Activated naive CD8-positive, alpha-beta T cell treated with anti-CD3 and anti-CD28 coated beads, Interleukin-2, amount 50 U/mL, for 16 hours (primary cell): ENCODE measurements at regions not wholly inside any gene's neighbourhood (a gene's known extent, or its start where the extent isn't known, plus 50 kb on each side); places are given as distances from the start of the nearest gene placed in this dataset.

Source experiments
- DNase-seq: peaks from one replicate; pipeline ENCODE4 v3.0.0-alpha.2; 2020; ENCODE audit warnings: low read depth, low spot score

GRCh38 chr11:116698080-116698479, 74.7 kb downstream of the BUD13 start:
- no peak for DNase-seq

- no peak for DNase-seq
Observed at GRCh38 chr11:116697639-116698038, 75.1 kb downstream of the BUD13 start.

GRCh38 chr11:116697011-116697410, 75.8 kb downstream of the BUD13 start:
- no peak for DNase-seq

GRCh38 chr11:116696381-116696941, 76.3 kb downstream of the BUD13 start:
- DNase-seq: no peak

GRCh38 chr11:116695657-116696254, 77.0 kb downstream of the BUD13 start:
- DNase-seq: no peak

GRCh38 chr11:116694815-116695590, 77.8 kb downstream of the BUD13 start:
- DNase-seq: no peak

- no peak for DNase-seq
Observed at GRCh38 chr11:116694349-116694725, 78.5 kb downstream of the BUD13 start.

GRCh38 chr11:116693593-116694348, 79.0 kb downstream of the BUD13 start:
- DNase-seq: no peak

GRCh38 chr11:116693102-116693570, 79.7 kb downstream of the BUD13 start:
- no peak for DNase-seq

- no peak for DNase-seq
Observed at GRCh38 chr11:116692318-116693101, 80.3 kb downstream of the BUD13 start.

- peak; percentile 22 for DNase-seq
Observed at GRCh38 chr11:116691771-116692177, 81.0 kb downstream of the BUD13 start.

- no peak for DNase-seq
Observed at GRCh38 chr11:116690611-116691010, 82.2 kb downstream of the BUD13 start.

GRCh38 chr11:116689413-116690127, 83.2 kb downstream of the BUD13 start:
- no peak for DNase-seq

- no peak for DNase-seq
Observed at GRCh38 chr11:116688202-116688540, 84.6 kb downstream of the BUD13 start.

- no peak for DNase-seq
Observed at GRCh38 chr11:116687458-116688201, 85.2 kb downstream of the BUD13 start.

GRCh38 chr11:116686866-116687265, 85.9 kb downstream of the BUD13 start:
- no peak for DNase-seq

GRCh38 chr11:116683982-116684381, 88.8 kb downstream of the BUD13 start:
- no peak for DNase-seq

GRCh38 chr11:116680349-116681125, 92.2 kb downstream of the BUD13 start:
- no peak for DNase-seq

- no peak for DNase-seq
Observed at GRCh38 chr11:116678887-116679286, 93.9 kb downstream of the BUD13 start.
